ENCODE measurements at regions not wholly inside any gene's neighbourhood (a gene's known extent, or its start where the extent isn't known, plus 50 kb on each side); places are given as distances from the start of the nearest gene placed in this dataset.
A peak's percentile ranks its signal among the peaks of the same experiment; 100 is the strongest.

GRCh38 chr2:10220045-10220901 lies 82.4 kb upstream of the HPCAL1 start:
- H3K4me1 Mint-ChIP-seq (ENCODE audit: low read depth, unreplicated experiment), result peaks cover 2% of the 10 kb centered on the region
- TF ChIP-seq CTCF (IDR thresholded peaks at IDR 0.05; ENCODE audit: partially characterized antibody, unreplicated experiment), result no peak
- no peak overlapping the region for H3K27ac Mint-ChIP-seq (ENCODE audit: unreplicated experiment)
- H3K4me3 Mint-ChIP-seq (ENCODE audit: unreplicated experiment), result peak overlapping the region; percentile 2
- DNase-seq, result no peak
- H3K36me3 Mint-ChIP-seq (ENCODE audit: unreplicated experiment), result no peaks in the 10 kb centered on the region
- peaks cover 3% of the 10 kb centered on the region for H3K9me3 Mint-ChIP-seq (ENCODE audit: unreplicated experiment)
- no peaks in the 10 kb centered on the region for H3K27me3 Mint-ChIP-seq (ENCODE audit: unreplicated experiment)

GRCh38 chr2:10220902-10221391 lies 81.8 kb upstream of the HPCAL1 start:
- Mint-ChIP-seq H3K36me3 (ENCODE audit: unreplicated experiment) (no peaks in the 10 kb centered on the region), H3K4me3 (ENCODE audit: unreplicated experiment) (no peak overlapping the region), H3K27me3 (ENCODE audit: unreplicated experiment) (no peaks in the 10 kb centered on the region), H3K4me1 (ENCODE audit: low read depth, unreplicated experiment) (peaks cover 2% of the 10 kb centered on the region), H3K27ac (ENCODE audit: unreplicated experiment) (no peak overlapping the region), H3K9me3 (ENCODE audit: unreplicated experiment) (peaks cover 3% of the 10 kb centered on the region)
- TF ChIP-seq CTCF (IDR thresholded peaks at IDR 0.05; ENCODE audit: partially characterized antibody, unreplicated experiment), result no peak
- DNase-seq, result no peak

- Mint-ChIP-seq H3K4me3 (ENCODE audit: unreplicated experiment) (no peak overlapping the region), H3K27me3 (ENCODE audit: unreplicated experiment) (no peaks in the 10 kb centered on the region), H3K9me3 (ENCODE audit: unreplicated experiment) (peaks cover 3% of the 10 kb centered on the region), H3K36me3 (ENCODE audit: unreplicated experiment) (no peaks in the 10 kb centered on the region), H3K4me1 (ENCODE audit: low read depth, unreplicated experiment) (peaks cover 2% of the 10 kb centered on the region), H3K27ac (ENCODE audit: unreplicated experiment) (no peak overlapping the region)
- no peak for TF ChIP-seq CTCF (IDR thresholded peaks at IDR 0.05; ENCODE audit: partially characterized antibody, unreplicated experiment)
- DNase-seq, result no peak
These were observed 81.3 kb upstream of the HPCAL1 start for GRCh38 chr2:10221443-10221842.

- Mint-ChIP-seq H3K27me3 (ENCODE audit: unreplicated experiment) (no peaks in the 10 kb centered on the region), H3K27ac (ENCODE audit: unreplicated experiment) (no peak overlapping the region), H3K36me3 (ENCODE audit: unreplicated experiment) (no peaks in the 10 kb centered on the region), H3K4me3 (ENCODE audit: unreplicated experiment) (no peak overlapping the region), H3K9me3 (ENCODE audit: unreplicated experiment) (peaks cover 3% of the 10 kb centered on the region), H3K4me1 (ENCODE audit: low read depth, unreplicated experiment) (peaks cover 2% of the 10 kb centered on the region)
- no peak for DNase-seq
- no peak for TF ChIP-seq CTCF (IDR thresholded peaks at IDR 0.05; ENCODE audit: partially characterized antibody, unreplicated experiment)
These were observed 80.5 kb upstream of the HPCAL1 start for GRCh38 chr2:10221976-10222870.
